WI38 (cell line): ENCODE measurements at regions not wholly inside any gene's neighbourhood (a gene's known extent, or its start where the extent isn't known, plus 50 kb on each side); places are given as distances from the start of the nearest gene placed in this dataset.

Experiments
- H3K4me3 ChIP-seq: 2 replicates; pipeline ENCODE4 v1.5.1; 2011; ENCODE audit warnings: low read depth, mild to moderate bottlenecking, control low read depth, low read length
- CTCF ChIP-seq: IDR thresholded peaks from 2 replicates; pipeline ENCODE4 v1.5.1; 2012; ENCODE audit warnings: low read depth, mild to moderate bottlenecking, control low read depth, low read length

- TF ChIP-seq CTCF = no peak
- H3K4me3 ChIP-seq = no peak overlapping the region
Observed at GRCh38 chr5:98275980-98276379, 497.5 kb upstream of the RGMB start.

- TF ChIP-seq CTCF = no peak
- H3K4me3 ChIP-seq = no peak overlapping the region
Observed at GRCh38 chr5:98282521-98282920, 490.9 kb upstream of the RGMB start.

- no peak for TF ChIP-seq CTCF
- no peak overlapping the region for H3K4me3 ChIP-seq
Observed at GRCh38 chr5:98292496-98292895, 481.0 kb upstream of the RGMB start.

GRCh38 chr5:98296426-98296825 is 477.0 kb upstream of the RGMB start:
- no peak overlapping the region for H3K4me3 ChIP-seq
- no peak for TF ChIP-seq CTCF

- TF ChIP-seq CTCF = no peak
- H3K4me3 ChIP-seq = no peak overlapping the region
Observed at GRCh38 chr5:98299435-98299834, 474.0 kb upstream of the RGMB start.

GRCh38 chr5:98301547-98301946 is 471.9 kb upstream of the RGMB start:
- no peak overlapping the region for H3K4me3 ChIP-seq
- TF ChIP-seq CTCF = no peak

GRCh38 chr5:98307811-98308210 is 465.7 kb upstream of the RGMB start:
- no peak overlapping the region for H3K4me3 ChIP-seq
- TF ChIP-seq CTCF = no peak
